SIG-M5 treated with dmso at 0.1 percent for 504 hours (cell line): ENCODE measurements at regions not wholly inside any gene's neighbourhood (a gene's known extent, or its start where the extent isn't known, plus 50 kb on each side); places are given as distances from the start of the nearest gene placed in this dataset.
"Not testable (repeated sequence)": the region's sequence is repeated elsewhere in the genome, so short reads cannot be mapped to it uniquely, and the experiment has no call there.

ENCODE experiments used
- DNase-seq: peaks from one replicate; lab custom pipeline; 2025; ENCODE audit not compliant: unreplicated experiment; lab: John Stamatoyannopoulos, UW

DNA sequence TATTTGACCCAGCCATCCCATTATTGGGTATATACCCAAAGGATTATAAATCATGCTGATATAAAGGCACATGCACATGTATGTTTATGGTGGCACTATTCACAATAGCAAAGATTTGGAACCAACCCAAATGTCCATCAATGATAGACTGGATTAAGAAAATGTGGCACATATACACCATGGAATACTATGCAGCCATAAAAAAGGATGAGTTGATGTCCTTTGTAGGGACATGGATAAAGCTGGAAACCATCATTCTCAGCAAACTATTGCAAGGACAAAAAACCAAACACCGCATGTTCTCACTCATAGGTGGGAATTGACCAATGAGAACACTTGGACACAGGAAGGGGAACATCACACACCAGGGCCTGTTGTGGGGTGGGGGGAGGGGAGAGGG, 147.3 kb upstream of the STK26 start:
- DNase-seq, result not testable (repeated sequence)

DNA sequence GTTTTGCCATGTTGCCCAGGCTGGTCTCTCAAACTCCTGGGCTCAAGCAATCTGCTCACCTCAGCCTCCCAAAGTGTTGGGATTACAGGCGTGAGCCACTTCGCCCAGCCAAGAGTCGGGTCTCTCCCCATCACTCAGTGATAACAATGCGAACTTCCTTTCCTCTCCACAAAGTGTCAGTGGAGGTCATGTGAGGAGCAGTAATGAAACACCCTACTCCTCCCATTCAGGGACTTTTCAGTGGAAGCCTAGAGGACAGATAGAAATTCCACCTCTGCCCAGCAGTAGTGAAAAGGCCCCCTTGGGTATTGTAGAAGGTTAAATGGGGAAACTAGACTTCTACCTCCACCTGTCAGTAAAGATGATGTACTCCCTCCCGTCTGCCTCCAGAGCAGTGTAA, 141.9 kb upstream of the STK26 start:
- DNase-seq, result no peak

- DNase-seq, result not testable (repeated sequence)
Observed at GRCh38 chrX:131885042-131885441, 138.1 kb upstream of the STK26 start.

DNA sequence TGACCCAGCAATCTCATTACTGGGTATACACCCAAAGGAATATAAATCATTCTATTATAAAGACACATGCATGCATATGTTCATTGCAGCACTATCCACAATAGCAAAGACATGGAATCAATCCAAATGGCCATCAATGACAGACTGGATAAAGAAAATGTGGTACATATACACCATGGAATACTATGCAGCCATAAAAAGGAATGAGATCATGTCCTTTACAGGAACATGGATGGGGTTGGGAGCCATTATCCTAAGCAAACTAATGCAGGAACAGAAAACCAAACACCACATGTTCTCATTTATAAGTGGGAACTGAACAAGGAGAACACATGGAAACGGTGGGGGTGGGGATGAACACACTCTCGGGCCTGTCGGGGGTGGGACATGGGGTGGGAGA, 129.2 kb upstream of the STK26 start:
- not testable (repeated sequence) for DNase-seq

GRCh38 chrX:131894995-131895394, 128.1 kb upstream of the STK26 start:
- DNase-seq, result no peak

DNA sequence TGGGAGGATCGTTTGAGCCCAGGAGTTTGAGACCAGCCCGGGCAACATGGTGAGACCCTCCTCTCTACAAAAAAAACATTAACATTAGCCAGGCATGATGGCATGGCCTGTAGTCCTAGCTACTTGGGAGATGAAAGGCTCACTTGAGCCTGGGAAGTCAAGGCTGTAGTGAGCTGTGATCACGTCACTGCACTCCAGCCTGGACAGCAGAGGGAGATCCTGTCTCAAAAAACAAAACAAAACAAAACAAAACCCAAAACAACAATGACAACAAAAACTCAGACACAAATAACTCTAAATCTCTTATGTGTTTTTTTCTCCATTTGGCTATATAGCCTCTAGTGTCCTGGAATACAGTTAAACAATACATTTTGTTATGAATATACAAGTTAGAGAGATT, 127.3 kb upstream of the STK26 start:
- no peak for DNase-seq

GRCh38 chrX:131901546-131901945, 121.6 kb upstream of the STK26 start:
- no peak for DNase-seq

- DNase-seq, result no peak
Observed at GRCh38 chrX:131907488-131908314, 115.4 kb upstream of the STK26 start.

GRCh38 chrX:131910586-131910985, 112.5 kb upstream of the STK26 start:
- DNase-seq, result no peak

DNA sequence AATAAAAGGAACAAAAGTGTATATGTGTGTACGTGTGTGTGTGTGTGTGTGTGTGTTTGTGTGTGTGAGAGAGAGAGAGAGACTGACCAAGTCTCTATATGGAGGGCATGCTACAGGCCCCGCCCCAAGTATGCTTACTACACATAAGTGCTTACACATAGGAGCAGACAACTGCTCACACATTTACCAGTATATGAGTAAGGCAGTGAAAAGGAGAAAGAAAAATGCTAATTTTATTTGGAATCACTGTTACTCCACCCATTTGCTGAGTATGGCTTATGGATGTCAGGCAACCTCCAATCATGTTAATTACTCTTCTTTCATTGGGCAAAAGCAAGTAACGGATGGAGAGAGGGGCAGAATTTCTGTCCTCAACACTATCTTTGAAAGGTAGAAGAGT, 107.6 kb upstream of the STK26 start:
- DNase-seq, result no peak

DNA sequence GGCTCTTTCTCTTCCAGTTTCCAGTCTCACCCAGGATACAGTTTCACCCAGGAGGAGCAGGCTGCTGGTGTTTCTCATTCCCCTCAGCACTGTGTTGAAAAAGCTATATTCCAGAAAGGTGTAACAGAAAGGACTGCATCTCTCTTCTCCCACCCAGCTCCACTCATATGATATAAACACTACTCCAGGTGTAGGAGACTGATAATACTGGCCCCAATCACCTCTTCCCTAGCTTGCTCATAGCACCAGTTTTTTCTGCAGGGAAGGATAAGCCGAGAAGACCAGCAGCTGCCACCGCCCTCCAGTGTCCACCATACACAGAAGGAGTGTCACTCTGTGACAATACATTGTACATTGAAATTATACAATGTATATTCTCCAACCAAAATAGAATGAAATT, 105.5 kb upstream of the STK26 start:
- DNase-seq, result no peak

GRCh38 chrX:131918839-131919238, 104.3 kb upstream of the STK26 start:
- no peak for DNase-seq

DNA sequence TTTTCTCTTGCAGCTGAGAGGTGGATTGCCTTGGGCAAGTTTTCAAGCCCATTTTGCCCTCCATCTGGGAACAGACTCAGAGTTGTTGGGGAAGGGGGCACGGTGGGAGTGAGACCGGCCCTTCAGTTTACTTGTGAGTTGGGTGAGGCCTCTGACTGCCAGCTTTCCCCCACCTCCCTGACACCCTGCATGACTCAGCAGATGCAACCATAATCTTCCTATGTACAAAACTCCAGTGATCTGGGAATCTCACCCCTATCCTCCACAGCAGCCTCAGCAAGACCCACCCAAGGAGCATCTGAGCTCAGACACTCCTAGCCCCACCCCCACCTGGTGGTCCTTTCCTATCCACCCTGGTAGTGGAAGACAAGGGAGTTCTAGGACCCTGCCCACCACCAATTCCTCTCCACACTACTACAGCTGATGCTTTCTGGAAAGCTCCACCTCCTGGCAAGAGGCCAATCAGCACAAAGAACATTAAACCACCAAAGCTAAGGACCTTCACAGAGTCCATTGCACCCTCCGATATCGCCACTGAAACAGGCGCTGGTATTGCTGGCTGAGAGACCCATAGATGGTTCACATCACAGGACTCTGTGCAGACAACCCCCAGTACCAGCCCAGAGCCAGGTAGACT, 99.4 kb upstream of the STK26 start:
- no peak for DNase-seq

DNA sequence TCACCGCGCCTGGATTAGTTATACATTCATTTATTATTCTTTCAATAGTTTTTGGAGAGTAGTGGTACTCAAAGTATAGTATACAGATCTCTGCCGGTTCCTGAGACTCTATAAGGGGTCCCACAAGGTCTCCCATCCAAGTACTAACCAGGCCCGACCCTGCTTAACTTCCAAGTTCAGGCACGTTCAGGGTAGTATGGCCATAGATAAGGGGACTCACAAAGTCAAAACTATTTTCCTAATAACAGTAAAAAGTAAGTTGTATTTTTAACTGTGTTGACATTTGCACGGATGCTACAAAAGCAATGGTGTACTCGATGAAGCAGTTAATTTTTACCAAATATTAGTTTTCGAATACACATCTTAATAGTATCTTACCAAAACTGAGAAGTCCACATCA, 84.4 kb upstream of the STK26 start:
- DNase-seq, result no peak

GRCh38 chrX:131942034-131942433, 81.1 kb upstream of the STK26 start:
- no peak for DNase-seq

DNA sequence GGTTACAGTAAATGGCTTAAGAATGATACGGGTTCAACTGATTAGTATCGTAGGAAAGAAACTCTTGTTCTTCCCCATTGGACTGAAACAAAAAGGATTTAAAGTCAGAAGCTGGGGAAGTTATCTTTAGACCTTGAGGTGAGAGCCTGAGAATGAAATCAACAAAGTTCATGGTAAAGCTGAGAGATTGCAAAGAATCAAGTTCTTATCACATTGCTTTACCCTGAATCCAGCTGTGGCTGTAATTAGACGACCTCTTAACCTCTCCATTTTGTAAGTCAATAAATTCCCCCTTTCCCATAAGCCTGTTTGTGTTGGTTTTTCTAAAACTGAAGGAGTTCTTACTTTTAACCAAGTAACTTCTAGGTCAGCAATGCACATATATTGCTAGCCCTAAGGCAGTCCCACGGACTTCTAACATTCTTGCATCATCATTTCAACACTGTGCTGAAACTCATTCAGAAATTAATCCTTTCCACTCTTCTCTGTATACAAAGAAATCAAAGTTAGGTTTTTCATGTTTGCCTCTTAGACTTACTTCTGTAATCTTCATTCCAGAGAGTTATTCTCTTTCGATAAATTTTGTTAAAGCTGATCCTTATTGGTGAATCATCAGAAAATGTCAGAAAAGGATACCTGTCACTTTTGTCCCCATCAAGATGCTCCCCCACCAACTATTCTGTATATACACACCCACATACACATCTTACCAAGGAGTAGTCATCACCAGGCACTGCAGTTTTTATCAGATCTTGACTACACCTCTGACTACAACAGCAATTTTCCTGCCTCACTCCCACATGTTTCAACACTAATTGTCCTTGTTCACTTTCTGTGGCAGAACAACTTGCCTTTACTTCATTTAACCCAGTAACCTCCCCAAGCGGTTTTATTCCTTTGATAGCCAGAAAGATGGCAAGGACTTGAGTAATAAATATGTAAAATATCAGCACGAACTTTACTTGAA, 77.9 kb upstream of the STK26 start:
- DNase-seq, result no peak

DNA sequence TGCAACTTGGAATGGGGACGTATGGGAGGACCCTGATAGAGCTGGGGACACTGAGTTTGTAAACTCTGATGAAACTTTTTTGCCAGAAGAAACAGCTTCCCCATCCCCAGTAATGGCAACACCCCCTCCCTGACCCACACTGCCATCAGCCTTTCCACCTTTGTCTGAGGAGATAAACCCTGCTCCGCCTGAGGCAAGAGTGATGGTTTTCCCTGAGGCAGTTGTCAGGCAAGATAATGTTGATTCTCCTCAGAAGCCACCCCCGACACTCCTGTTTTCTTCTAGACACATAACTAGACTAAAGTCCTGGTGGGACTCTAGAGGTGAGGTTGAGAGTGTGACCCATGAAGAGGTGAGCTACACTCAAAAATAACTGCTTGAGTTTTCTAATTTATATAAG, 71.9 kb upstream of the STK26 start:
- DNase-seq, result no peak

DNA sequence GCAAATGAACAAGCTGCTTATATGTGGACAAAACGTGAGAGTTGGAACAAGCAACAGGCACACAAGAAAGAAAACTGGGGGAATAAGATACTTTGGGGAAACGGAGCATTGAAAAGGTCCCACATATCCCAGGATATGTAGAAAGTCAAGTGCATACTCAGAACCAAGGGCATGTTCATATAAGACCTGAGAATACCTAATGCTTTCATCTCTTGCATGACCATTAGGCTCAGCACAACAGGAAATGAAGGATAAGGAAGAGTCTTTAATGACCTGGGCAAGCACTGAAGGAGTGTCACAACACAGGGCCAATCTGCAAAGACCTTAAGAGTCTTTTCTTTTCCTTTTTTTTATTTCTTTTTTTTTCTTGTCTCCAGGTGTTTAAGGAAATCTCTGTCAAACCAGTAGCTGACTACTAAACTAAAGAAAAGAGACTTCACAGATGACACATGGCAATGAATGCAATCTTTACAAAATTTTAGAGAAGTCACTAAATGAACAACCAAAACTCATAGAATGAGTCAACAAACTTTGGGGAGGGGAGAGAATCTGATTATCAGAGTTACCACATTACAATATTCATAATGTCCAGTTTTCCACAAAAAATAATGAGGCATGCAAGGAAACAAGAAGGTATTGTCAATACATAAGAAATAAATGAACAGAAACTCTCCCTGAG, 67.9 kb upstream of the STK26 start:
- no peak for DNase-seq

- DNase-seq, result no peak
Observed at GRCh38 chrX:131958724-131959123, 64.4 kb upstream of the STK26 start.

GRCh38 chrX:131970347-131970746, 52.8 kb upstream of the STK26 start:
- DNase-seq, result no peak
